Neural cell (in vitro differentiated cells): ENCODE measurements at regions not wholly inside any gene's neighbourhood (a gene's known extent, or its start where the extent isn't known, plus 50 kb on each side); places are given as distances from the start of the nearest gene placed in this dataset.

Experiments
- H2AFZ ChIP-seq: fragments of 200-600, 300-800 bp; sonication (generic), shearing (Covaris generic); 2 replicates; pipeline ENCODE4 v1.6.0; 2014; ENCODE audit warnings: low read depth, mild to moderate bottlenecking, antibody characterized with exemption, low read length, moderate library complexity
- H3F3A ChIP-seq: fragments of 200-600 bp; shearing (Covaris generic); 2 replicates; pipeline ENCODE4 v1.6.1; 2016; ENCODE audit warnings: mild to moderate bottlenecking, moderate library complexity, mixed read lengths, antibody characterized with exemption, low read length; ENCODE audit not compliant: insufficient read depth, poor library complexity, severe bottlenecking
- H3K27ac ChIP-seq: fragments of 200-600, 300-800 bp; sonication (generic), shearing (Covaris generic); 2 replicates; pipeline ENCODE4 v1.5.1; 2014; ENCODE audit warnings: mild to moderate bottlenecking, low read length, moderate library complexity
- H3K27me3 ChIP-seq: fragments of 300-800, 200-600 bp; sonication (generic), shearing (Covaris generic); 2 replicates; pipeline ENCODE4 v1.6.0; 2014; ENCODE audit warnings: mild to moderate bottlenecking, low read depth, low read length, moderate library complexity; ENCODE audit not compliant: insufficient read depth
- H3K36me3 ChIP-seq: fragments of 300-800, 200-600 bp; sonication (generic), shearing (Covaris generic); 2 replicates; pipeline ENCODE4 v1.5.1; 2014; ENCODE audit warnings: mild to moderate bottlenecking, antibody characterized with exemption, low read length, moderate library complexity; ENCODE audit not compliant: insufficient read depth
- H3K4me2 ChIP-seq: fragments of 300-800, 200-600 bp; sonication (generic), shearing (Covaris generic); 2 replicates; pipeline ENCODE4 v1.6.0; 2014; ENCODE audit warnings: mild to moderate bottlenecking, low read length
- H3K4me3 ChIP-seq: fragments of 300-800, 200-600 bp; sonication (generic), shearing (Covaris generic); 2 replicates; pipeline ENCODE4 v1.5.1; 2014; ENCODE audit warnings: mild to moderate bottlenecking, low read length, moderate library complexity
- H3K79me2 ChIP-seq: fragments of 200-600 bp; shearing (Covaris generic); replicated peaks from 2 replicates; pipeline ENCODE4 v1.6.0; 2014; ENCODE audit warnings: mild to moderate bottlenecking, low read length, moderate library complexity; ENCODE audit not compliant: insufficient read depth
- H3K9ac ChIP-seq: fragments of 300-800, 200-600 bp; sonication (generic), shearing (Covaris generic); 2 replicates; pipeline ENCODE4 v1.6.1; 2016; ENCODE audit warnings: mild to moderate bottlenecking, low read length, mixed read lengths
- H3K9me2 ChIP-seq: fragments of 200-600 bp; shearing (Covaris generic); 2 replicates; pipeline ENCODE4 v1.6.1; 2016; ENCODE audit warnings: mild to moderate bottlenecking, low read length, mixed read lengths; ENCODE audit not compliant: insufficient read depth
- H3K9me3 ChIP-seq: fragments of 200-600, 300-800 bp; sonication (generic), shearing (Covaris generic); 2 replicates; pipeline ENCODE4 v1.6.1; 2016; ENCODE audit warnings: mild to moderate bottlenecking, mixed run types, low read length, moderate library complexity, mixed read lengths
- H4K20me1 ChIP-seq: fragments of 200-600 bp; shearing (Covaris generic); 2 replicates; pipeline ENCODE4 v1.6.1; 2016; ENCODE audit warnings: mild to moderate bottlenecking, mixed run types; ENCODE audit not compliant: insufficient read depth
- EP300 ChIP-seq: fragments of 450-650 bp; conservative IDR thresholded peaks from 2 replicates; pipeline ENCODE4 v1.6.1; 2014; ENCODE audit warnings: antibody characterized with exemption, mild to moderate bottlenecking, moderate library complexity; ENCODE audit not compliant: poor library complexity, severe bottlenecking
- EZH2 ChIP-seq: fragments of 200-600, 300-800 bp; shearing (Covaris generic), sonication (generic); IDR thresholded peaks from 2 replicates; pipeline ENCODE4 v1.6.1; 2014; ENCODE audit warnings: antibody characterized with exemption, low read length, borderline replicate concordance, mild to moderate bottlenecking; ENCODE audit not compliant: insufficient read depth, poor library complexity, severe bottlenecking
- POLR2AphosphoS5 ChIP-seq: IDR thresholded peaks from 2 replicates; pipeline ENCODE4 v1.6.1; 2012
- REST ChIP-seq: IDR thresholded peaks from 2 replicates; pipeline ENCODE4 v1.6.1; 2012; ENCODE audit warnings: borderline replicate concordance
- TAF1 ChIP-seq: IDR thresholded peaks from 2 replicates; pipeline ENCODE4 v1.6.1; 2012; ENCODE audit warnings: low read depth
- TF ChIP-seq, protein P1 (sequence below): fragments of 450-650 bp; IDR thresholded peaks from 2 replicates; pipeline ENCODE4 v1.5.1; 2014; ENCODE audit warnings: antibody characterized with exemption, mild to moderate bottlenecking, moderate library complexity; ENCODE audit not compliant: poor library complexity, severe bottlenecking

- Histone ChIP-seq H3K27ac (no peak overlapping the region), H3K9ac (no peak overlapping the region), H3K4me2 (no peak overlapping the region), H2AFZ (no peak overlapping the region), H3K4me3 (no peak overlapping the region), H3K36me3 (no peaks in the 10 kb centered on the region), H3K9me3 (no peaks in the 10 kb centered on the region), H3K9me2 (no peaks in the 10 kb centered on the region), H3F3A (no peaks in the 10 kb centered on the region), H3K79me2 (no peaks in the 10 kb centered on the region), H3K27me3 (no peaks in the 10 kb centered on the region), H4K20me1 (no peaks in the 10 kb centered on the region)
- TF ChIP-seq POLR2AphosphoS5 (no peak), EP300 (no peak), REST (no peak), EZH2 (no peak)
- TF ChIP-seq, protein P1, sequence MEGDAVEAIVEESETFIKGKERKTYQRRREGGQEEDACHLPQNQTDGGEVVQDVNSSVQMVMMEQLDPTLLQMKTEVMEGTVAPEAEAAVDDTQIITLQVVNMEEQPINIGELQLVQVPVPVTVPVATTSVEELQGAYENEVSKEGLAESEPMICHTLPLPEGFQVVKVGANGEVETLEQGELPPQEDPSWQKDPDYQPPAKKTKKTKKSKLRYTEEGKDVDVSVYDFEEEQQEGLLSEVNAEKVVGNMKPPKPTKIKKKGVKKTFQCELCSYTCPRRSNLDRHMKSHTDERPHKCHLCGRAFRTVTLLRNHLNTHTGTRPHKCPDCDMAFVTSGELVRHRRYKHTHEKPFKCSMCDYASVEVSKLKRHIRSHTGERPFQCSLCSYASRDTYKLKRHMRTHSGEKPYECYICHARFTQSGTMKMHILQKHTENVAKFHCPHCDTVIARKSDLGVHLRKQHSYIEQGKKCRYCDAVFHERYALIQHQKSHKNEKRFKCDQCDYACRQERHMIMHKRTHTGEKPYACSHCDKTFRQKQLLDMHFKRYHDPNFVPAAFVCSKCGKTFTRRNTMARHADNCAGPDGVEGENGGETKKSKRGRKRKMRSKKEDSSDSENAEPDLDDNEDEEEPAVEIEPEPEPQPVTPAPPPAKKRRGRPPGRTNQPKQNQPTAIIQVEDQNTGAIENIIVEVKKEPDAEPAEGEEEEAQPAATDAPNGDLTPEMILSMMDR = no peak
Observed at GRCh38 chr11:112790286-112790685, 170.9 kb upstream of the NCAM1 start.

DNA sequence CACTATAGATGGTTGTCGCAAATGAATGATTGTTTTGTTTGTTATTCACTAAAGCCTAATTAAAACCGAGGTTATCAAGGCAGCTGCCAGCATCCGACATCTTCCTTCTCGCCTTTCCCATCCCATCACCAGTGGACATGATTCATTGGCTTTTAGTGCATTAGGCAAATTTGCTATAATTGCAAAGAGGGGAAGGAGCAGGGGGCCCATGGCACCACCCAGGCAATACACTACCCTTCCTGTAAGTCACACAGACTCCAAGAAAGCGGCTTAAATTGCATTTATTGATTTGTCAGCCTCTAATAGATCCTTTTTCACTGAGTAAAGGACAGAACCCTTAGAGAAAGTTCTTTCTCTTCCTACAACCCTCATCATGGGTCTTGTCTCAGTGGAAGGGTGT lies 169.2 kb upstream of the NCAM1 start:
- TF ChIP-seq, protein P1 = no peak
- TF ChIP-seq TAF1 = no peak
- TF ChIP-seq EZH2 = no peak
- Histone ChIP-seq H4K20me1 (no peaks in the 10 kb centered on the region), H2AFZ (no peak overlapping the region), H3K4me3 (no peak overlapping the region), H3K9me2 (no peaks in the 10 kb centered on the region), H3K9ac (no peak overlapping the region), H3K79me2 (no peaks in the 10 kb centered on the region), H3K4me2 (no peak overlapping the region), H3K36me3 (no peaks in the 10 kb centered on the region), H3K9me3 (no peaks in the 10 kb centered on the region), H3K27me3 (no peaks in the 10 kb centered on the region), H3F3A (no peaks in the 10 kb centered on the region), H3K27ac (no peak overlapping the region)

DNA sequence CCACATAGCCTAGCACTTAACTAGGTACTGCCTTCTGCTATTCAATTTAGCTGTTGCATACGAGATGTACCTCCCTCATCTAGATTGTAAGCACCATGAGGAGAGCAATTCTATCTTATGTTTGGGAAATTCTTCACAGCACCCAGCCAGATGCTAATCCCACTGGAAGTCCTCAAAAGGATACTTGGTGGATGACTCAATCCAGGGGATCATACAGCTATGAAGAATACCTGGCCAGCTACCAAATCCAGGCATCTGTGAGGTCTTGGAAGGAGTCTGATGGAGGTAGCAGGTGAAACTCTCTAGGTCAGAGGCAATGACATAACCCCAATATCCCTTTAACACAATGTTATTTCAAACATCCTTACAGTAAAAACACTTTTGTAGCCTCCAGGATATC lies 167.8 kb upstream of the NCAM1 start:
- H2AFZ ChIP-seq = no peak overlapping the region
- no peaks in the 10 kb centered on the region for H3F3A ChIP-seq
- no peaks in the 10 kb centered on the region for H3K9me2 ChIP-seq
- H3K27ac ChIP-seq = no peak overlapping the region
- H3K4me3 ChIP-seq = no peak overlapping the region
- H3K79me2 ChIP-seq = no peaks in the 10 kb centered on the region
- H3K4me2 ChIP-seq = no peak overlapping the region
- TF ChIP-seq POLR2AphosphoS5 = no peak
- H3K9ac ChIP-seq = no peak overlapping the region
- H3K9me3 ChIP-seq = no peaks in the 10 kb centered on the region
- H4K20me1 ChIP-seq = no peaks in the 10 kb centered on the region
- H3K36me3 ChIP-seq = no peaks in the 10 kb centered on the region
- H3K27me3 ChIP-seq = no peaks in the 10 kb centered on the region
